ENCODE measurements at regions not wholly inside any gene's neighbourhood (a gene's known extent, or its start where the extent isn't known, plus 50 kb on each side); places are given as distances from the start of the nearest gene placed in this dataset.

GRCh38 chrX:866441-866990, 235.9 kb downstream of the SHOX start:
- TF ChIP-seq CTCF (conservative IDR thresholded peaks at IDR 0.05; ENCODE audit: low read depth in 2 of 2) (no peak), EZH2 (IDR thresholded peaks at IDR 0.05; ENCODE audit: low read depth, unreplicated experiment) (no peak), REST (IDR thresholded peaks at IDR 0.05; ENCODE audit: unreplicated experiment) (no peak), EZH2phosphoT487 (IDR thresholded peaks at IDR 0.05; ENCODE audit: unreplicated experiment) (no peak), ZNF114 (CRISPR knock-in tag; IDR thresholded peaks at IDR 0.05) (no peak), POLR2AphosphoS5 (IDR thresholded peaks at IDR 0.05; ENCODE audit: low read depth) (no peak), ZNF331 (CRISPR knock-in tag; IDR thresholded peaks at IDR 0.05; ENCODE audit: low read depth) (no peak), ETS1 (IDR thresholded peaks at IDR 0.05) (no peak), CREB1 (CRISPR knock-in tag; IDR thresholded peaks at IDR 0.05; ENCODE audit: low read depth) (no peak)

Data from GM23338 (cell line).